ENCODE measurements at regions not wholly inside any gene's neighbourhood (a gene's known extent, or its start where the extent isn't known, plus 50 kb on each side); places are given as distances from the start of the nearest gene placed in this dataset.

DNA sequence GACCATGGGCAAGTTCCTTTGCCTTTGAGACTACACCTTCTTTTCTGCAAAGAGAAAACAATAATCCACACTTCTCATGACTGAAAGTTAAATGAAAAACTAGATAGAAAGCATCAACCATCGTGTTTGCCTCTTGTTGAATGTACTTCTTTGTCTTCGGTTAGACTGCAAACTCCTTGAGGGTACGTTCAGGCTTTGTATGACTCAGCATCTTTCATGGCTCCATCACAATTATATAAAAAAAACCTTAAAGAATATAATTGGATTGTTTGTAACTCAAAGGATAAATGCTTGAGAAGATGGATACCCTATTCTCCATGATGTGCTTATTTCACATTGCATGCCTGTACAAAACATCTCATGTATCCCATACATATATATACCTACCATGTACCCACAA is 439.2 kb downstream of the MAFB start:
- in situ Hi-C loops (cut with HindIII; ENCODE audit: low sequenced_read_pairs) = no loop called here

DNA sequence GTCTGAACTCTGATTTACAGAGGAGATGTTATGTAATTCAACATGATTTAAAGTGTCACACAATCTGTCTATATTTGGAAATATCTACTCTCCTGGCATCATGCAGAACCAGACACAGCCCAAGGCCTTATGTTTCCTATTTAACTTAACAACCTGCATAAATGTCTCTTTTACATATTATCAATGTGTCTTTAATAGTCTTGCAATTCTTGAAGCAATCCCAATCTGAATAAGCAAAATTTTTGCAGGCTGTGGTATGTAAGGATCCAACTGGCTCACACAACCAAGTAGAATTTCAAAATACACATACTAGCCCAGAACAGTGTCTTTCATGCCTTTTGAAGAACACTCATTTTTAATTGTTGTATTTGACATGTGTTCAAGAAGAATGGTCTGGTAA is 443.2 kb downstream of the MAFB start:
- in situ Hi-C loops (cut with HindIII; ENCODE audit: low sequenced_read_pairs) = no loop called here

DNA sequence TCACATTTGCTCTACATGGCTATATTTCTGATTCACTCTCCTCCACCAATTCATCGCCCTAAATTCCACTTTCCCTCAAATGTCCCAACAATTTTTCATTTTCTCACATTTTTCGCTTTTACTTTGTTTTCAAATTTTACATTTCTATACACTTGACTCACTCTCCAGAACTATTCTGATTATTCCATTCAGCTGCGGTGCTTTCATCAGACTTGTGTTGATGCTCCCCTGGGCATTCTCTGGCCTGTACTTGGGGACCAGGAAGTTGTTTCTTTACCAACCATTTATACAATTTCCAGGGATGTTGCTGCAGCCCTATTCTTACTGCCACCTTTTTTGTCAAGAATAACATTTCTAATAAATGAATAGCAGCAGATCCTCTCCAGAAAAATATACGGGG is 444.8 kb downstream of the MAFB start:
- in situ Hi-C loops (cut with HindIII; ENCODE audit: low sequenced_read_pairs) = no loop called here

DNA sequence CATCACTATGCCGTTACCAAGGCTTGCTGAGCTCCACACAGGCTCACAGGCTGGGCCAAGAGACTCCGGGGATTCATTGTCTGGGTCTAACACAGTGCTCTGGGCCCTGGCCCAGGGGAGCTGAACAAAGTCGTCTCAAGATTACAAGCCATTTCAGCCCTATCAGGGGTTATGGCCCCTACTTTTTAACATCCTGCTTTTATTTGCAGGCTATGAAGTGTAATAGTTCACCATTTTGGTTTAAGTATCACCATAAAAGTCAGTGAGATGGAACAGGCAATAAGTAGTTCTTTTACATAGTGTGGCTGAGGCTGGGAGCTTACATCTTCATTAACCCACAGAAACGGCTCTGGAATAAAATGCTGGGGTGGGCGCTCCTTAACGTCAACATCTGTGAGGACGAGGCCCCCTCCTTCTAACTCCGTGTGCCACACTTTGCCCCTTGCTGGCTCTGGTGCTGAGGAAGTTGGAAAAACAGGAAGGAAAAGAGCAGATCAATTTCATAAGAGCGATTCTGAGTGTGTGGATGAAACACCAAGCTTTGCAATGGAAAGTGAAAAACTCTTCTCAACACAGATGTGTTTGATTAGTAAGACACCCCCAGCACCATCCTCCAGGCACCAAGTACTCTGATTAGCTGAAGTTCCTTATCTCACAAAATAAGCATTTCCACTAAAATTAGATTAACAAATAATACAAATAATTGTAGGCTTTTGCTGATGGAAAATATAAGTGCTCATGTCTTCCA is 447.3 kb downstream of the MAFB start:
- in situ Hi-C loops (cut with HindIII; ENCODE audit: low sequenced_read_pairs) = no loop called here

DNA sequence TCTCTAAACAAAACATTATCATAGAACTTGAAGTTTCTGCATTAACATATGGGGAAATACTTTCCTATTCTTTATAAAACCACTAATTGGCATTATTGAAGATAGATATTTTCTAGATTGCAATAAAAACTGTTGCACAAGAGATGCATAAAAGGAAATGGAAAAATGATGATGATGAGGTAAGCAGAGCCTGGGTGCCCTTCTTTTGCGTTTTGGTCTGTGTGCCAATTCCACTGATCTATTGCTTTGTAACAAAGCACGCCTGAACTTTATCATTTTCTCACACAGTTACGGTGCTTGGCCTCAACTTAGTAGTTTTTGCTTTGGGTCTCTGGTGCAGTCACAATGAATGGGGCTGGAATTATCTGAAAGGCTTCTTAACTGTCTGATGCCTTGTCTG is 450.5 kb downstream of the MAFB start:
- in situ Hi-C loops (cut with HindIII; ENCODE audit: low sequenced_read_pairs) = no loop called here

DNA sequence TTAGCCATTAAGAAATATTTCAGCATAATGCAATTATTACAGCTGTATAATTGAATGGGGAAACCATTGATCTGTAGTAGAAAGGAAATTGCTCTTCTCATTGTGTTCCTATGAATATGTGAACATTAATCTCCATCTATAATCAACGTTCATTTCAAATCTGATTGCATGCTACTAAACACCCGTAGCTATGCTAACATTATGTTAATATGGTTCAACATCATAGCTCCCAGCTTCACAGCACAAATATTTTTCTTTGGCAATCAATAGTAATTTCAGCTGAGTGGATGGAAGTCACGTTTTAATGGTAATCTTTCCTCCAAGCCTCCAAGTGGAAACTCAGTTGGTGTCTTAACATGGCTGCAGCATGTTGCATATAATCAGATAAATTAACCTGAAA is 454.4 kb downstream of the MAFB start:
- in situ Hi-C loops (cut with HindIII; ENCODE audit: low sequenced_read_pairs) = no loop called here

DNA sequence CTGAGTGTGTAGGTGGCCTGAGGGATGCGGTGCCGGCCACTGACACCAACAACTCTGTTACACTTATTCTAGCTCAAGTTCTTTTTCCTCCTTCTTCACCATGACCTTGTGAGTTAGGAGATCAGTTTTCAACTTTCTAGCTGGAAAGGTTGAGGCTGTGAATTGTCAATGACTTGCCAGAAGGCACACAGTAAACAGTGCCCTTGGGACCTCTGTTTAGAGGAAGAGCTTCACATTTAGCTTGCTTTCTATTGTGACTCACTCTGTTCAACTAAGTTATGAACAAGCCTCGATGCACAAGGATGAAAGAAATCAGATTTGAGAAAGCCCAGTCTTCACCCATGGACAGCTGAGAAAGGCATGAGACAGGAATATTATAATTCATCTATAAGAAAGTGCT is 455.6 kb downstream of the MAFB start:
- in situ Hi-C loops (cut with HindIII; ENCODE audit: low sequenced_read_pairs) = no loop called here

DNA sequence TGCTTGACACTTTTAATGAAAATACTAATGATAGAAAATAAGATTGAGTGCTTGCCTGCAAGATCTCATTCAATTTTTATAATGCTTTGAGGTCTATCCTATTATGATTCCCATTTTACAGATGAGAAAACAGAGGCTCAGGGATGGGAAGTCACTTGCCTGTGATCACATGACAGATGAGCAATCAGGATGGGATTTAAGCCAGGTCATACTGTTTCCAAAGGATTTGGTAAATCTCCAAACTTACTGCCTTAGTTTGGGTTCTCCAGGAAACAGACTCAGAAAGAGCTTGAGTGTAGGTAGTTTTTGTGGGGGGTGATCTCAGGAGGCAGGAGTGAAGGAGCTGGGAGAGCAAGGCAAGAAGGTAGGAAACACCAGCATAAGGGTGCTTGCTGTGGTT is 456.3 kb downstream of the MAFB start:
- in situ Hi-C loops (cut with HindIII; ENCODE audit: low sequenced_read_pairs) = no loop called here

DNA sequence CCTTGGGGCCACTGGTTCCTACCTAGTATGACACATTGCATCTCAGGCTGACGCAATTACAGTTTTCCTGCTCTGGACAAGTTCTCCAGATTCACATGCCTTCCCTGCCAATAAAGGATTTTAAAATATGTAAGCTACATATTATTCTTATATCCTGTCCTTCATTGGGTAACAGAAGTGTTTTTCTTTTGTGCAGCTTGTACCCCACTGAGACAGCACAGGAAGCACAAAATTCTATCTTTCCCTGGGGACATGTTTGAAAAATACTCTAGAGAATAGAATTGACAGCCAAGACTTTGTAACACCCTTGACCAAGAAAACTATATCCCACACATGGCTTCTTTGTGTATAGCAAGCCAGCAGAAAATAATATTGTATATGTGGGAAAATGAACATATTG is 456.8 kb downstream of the MAFB start:
- in situ Hi-C loops (cut with HindIII; ENCODE audit: low sequenced_read_pairs) = no loop called here

DNA sequence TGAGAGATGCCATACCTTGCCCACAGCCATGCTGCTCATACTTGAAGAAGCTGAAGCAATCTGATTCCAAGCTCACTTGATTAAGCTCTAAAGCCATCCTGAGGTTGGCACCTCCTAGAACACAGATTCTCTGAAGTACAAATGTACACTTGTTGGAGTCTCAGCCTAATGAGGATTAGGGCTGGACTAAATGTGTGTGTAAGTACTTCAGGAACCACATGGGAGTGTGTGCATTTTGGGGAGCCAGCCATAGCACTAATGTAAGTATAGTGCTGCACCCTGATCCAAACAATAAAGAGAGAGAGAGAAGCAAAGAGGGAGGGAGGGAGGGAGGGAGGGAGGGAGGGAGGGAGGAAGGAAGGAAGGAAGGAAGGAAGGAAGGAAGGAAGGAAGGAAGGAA is 458.6 kb downstream of the MAFB start:
- in situ Hi-C loops (cut with HindIII; ENCODE audit: low sequenced_read_pairs) = no loop called here

DNA sequence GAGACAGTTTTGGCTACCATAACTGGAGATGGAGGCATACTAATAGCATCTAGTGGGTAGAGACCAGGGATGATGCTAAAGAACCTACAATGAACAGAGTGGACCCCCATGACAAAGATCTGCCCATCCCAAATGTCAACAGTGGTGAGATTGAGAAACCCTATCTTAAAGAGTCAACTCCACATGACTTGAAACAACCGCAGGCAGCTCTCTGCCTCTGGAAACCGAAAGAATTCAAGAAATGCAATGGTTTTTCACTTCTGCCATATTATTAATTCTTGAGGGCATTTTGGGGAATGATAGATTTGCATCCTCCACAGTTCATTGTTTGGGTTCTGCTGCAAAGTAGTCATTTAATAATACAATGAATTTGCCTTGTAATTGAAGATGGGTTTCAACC is 463.4 kb downstream of the MAFB start:
- in situ Hi-C loops (cut with HindIII; ENCODE audit: low sequenced_read_pairs) = no loop called here

DNA sequence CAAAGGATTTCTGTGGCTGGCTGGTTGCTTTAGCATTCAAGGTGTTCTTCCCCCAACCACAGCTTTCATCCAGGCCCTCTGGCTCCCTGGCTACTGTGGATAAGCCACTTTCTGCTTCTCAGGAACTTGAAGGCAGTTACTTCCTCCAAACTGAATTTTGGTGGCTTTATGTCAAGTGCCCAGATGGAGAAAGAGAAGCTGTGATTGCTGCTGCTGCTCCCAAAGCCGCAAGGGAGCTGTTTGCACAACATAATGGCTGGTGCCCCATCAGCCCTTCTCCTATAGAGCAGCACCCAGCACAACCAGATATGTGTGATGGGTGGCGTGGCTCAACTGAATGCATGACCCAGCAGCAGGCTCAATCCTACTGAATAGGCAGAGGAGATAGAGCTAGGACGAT is 465.2 kb downstream of the MAFB start:
- in situ Hi-C loops (cut with HindIII; ENCODE audit: low sequenced_read_pairs) = no loop called here

DNA sequence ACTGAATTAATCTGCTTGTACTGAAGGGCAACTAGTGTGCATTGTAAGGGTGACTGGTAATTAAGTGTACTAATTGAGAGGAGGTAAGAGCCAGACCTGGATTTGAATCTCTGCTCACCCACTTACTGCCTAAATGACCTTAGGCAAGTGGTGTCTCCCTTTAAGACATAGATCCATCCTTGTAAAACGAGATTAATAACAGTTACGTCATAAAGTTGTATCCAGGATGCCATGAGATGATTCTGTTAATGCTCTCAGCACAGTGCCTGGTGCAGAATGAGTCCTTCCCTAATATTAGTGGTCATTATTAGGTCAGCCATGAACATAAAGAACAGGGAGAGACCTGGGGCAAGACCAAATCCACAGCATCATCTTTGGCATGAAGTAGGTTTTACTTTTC is 470.1 kb downstream of the MAFB start:
- in situ Hi-C loops (cut with HindIII; ENCODE audit: low sequenced_read_pairs) = no loop called here

DNA sequence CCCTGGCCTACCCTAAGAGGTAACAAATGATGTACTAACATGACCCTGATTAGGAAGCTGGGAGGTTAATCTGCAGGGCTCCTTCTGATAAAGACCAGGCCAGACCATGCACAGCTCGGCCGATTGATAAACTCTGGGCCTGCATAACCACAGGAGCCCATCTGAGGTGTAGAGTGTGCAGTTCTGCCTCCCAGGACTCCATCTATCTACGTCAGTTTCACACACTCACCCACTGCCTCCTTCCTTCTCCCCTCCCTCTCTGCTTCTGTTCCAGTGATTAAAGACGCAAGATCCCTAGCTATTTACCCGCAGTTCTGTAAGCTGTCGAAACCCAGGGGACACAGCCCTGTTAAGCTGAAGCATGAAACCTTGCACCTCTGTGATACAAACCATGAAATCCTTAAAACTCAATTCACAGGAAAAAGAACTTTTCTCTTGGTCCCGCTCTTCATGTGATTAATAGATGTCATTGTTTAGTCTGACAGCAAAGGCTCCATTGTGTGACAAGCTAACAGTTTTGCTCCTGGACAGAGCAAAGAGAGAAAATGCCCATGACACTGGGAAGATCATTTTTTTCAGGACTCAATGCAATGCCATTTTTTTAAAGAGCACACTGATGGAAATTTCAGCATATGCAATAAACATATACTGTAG is 470.6 kb downstream of the MAFB start:
- in situ Hi-C loops (cut with HindIII; ENCODE audit: low sequenced_read_pairs) = no loop called here

DNA sequence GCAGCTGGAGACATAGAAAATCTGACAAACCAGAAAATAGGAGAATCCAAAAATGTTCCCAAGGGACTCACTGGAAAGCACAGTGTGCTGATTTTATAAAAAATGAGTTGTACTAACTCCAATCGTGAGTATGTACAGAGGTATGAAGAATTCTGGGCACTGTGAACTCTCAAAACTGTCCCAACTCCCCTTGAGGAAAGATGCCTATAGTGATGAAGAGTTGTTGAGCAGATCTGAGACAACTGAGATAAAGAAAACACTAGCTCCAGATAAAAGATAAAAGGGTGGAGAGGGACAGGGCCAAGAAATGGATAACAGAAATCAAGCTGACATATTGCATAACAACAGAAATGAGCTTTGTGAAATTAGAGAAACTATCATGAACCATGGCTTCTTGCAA is 481.4 kb downstream of the MAFB start:
- in situ Hi-C loops (cut with HindIII; ENCODE audit: low sequenced_read_pairs) = no loop called here

DNA sequence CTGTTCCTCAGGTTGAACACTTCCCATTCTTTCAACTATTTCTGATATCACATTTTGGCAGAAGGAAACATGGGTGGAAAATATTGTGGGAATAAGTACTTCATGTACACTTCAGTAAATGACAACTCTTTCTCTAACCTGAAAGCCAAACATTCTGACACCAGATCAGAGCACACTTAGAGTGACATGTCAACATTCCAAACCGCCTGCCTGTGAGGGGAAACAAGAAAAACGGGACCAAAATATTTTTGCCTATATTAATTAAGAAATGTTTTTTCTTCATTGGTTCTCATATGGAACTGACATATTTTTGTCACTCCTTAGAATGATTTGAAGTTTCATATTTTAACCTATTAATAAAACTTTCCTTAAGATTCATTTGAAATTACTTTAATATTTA is 483.1 kb downstream of the MAFB start:
- in situ Hi-C loops (cut with HindIII; ENCODE audit: low sequenced_read_pairs) = no loop called here

DNA sequence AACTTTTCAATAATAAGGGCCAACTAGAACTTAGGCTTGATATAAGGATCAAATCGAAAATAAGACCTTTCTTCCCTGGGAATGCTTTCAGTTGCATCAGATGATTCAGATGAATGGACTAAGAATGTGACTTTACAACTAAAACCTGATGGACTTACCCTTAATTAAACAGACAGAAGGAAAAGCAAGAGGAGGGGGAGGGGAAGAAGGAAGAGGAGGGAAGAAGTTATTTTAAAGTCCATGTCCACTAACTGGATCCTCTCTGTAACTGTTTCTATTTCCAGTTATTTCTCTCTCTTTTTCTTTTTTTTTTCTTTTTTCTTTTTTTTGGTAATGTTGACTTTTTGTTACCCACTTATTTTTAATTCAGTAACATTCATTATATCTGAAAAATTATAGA is 486.0 kb downstream of the MAFB start:
- in situ Hi-C loops (cut with HindIII; ENCODE audit: low sequenced_read_pairs) = no loop called here

DNA sequence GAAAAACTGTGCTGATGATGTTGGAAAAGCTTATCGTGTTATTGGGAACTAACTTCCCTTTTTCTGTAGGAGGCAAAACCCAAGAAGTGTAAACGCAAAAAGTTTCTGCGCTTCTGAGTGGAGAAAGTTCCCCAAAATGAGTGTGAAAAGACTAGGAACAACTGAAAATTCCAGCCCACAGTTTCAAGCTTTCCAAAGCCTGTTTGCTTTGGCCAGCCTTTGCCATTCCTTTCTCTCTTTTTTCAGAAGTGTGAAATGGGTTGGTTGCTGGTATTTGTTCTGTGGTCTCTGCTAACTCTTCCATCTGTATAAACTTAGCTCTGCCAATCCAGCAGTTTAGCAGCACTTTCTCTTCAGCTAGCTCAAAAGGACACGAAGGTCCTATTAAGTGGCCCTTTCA is 491.3 kb downstream of the MAFB start:
- in situ Hi-C loops (cut with HindIII; ENCODE audit: low sequenced_read_pairs) = no loop called here

DNA sequence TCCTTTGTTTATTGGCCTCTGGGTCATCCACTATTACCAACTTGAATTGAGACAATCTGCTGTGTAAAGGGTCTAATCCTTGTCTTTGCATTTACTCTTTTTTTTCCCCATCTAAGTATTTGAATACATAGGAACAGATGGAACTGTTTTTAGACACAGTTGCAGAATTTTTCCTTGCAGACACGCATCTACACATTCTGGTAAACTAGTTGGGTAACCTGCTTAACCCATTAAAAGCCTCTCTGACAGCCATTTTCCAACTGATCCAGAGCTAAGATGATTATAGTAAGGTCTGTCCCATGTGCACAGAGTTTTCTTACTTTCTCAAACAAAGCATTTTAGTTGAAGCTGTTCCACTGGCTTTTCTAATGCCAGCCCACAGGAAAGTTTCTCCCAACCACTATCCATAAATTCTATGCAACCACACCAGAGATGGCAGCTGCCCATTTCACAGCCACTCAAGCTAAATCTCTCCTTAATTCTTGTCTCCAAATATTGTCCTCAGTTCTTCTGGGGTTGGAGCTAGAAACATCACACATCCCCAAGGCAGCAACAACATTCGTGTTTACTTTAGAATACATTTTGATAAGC is 492.1 kb downstream of the MAFB start:
- in situ Hi-C loops (cut with HindIII; ENCODE audit: low sequenced_read_pairs) = no loop called here

DNA sequence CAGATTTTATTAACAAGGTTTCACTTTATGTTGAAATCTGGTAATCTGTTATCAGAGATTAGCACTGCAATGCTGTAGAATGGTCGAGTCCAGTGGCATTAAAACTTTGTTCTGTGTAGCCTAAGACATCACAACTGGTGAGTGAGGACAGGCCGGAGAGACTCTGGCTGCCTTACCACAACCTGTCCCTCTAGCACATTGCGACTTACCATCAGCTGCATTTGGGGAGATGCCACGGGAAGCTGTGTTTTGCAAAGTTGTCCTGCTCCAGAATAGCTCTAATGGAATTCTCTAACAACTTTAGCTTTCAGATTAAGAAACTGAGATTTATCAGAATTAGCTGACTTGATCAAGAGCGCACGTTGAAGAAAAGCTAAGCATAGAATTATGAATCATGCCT is 493.3 kb downstream of the MAFB start:
- in situ Hi-C loops (cut with HindIII; ENCODE audit: low sequenced_read_pairs) = no loop called here

DNA sequence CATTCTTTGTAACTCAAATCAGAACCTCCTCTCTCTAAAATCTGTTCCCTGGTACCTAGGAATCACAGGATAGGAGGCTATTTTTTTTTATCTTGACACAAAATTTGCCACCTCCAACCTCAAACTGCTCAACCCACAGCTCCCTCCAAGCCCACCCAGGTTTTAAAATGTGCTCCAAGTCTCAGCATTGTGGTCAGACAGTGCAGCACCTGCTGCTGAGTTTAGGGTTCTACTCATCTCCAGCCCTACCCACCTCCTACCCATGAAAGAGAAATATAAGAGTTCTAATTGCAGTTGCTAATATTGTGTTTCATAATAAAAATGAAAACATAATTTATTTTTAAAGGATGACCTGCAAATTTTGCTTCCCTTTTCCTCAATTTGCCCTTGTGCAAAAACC is 496.5 kb downstream of the MAFB start:
- in situ Hi-C loops (cut with HindIII; ENCODE audit: low sequenced_read_pairs) = no loop called here

DNA sequence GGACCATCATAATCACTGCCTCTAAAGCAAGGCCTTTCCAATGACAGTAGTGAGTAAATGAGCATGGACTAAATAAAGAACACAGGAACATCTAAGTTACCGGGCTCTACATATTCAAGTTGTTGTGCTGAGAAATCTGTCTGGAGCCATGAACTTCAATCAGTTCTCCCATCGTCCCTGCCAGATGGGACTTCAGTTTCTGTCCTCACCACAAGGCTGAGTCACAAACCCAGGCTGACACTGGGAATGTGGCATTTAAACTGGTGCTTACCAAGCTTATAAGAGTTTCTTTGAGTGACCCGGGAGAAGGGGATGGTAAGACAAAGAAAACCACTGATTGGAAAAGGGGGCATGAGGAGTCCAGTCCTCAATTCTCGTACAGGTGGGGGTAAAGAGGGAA is 497.0 kb downstream of the MAFB start:
- in situ Hi-C loops (cut with HindIII; ENCODE audit: low sequenced_read_pairs) = no loop called here

DNA sequence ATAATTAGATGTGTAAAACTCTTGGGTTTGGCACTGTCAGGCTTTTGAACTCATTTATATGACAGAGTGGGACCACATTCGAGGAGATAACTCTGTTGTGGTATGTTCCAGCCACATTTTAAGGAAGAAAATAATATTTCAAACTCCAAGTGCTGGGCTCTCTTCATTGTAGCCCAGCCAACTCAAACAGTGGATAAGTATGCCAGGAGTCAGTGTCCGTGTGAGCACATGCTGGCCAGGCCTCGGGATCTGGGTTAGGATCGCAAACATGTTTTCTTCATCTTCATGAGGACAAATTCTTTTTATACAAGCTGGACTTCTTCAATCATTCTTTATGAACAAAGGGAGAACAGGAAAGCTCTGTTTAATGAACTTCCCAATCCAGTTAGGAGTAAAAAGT is 497.5 kb downstream of the MAFB start:
- in situ Hi-C loops (cut with HindIII; ENCODE audit: low sequenced_read_pairs) = no loop called here

Measured in DLD1 (cell line).